Trophoblast cell (in vitro differentiated cells and primary cell): ENCODE measurements at regions not wholly inside any gene's neighbourhood (a gene's known extent, or its start where the extent isn't known, plus 50 kb on each side); places are given as distances from the start of the nearest gene placed in this dataset.
A peak's percentile ranks its signal among the peaks of the same experiment; 100 is the strongest.

Experiments used
- DNase-seq, 2 donors: peaks; one replicate each; pipeline ENCODE4 v3.0.0-alpha.2; 2016
- H2AFZ ChIP-seq: 2 replicates; pipeline ENCODE4 v1.6.1; 2013; ENCODE audit warnings: low read length, moderate library complexity, mild to moderate bottlenecking; ENCODE audit not compliant: insufficient read depth, poor library complexity
- H2AK5ac ChIP-seq: 2 replicates; pipeline ENCODE4 v1.6.1; 2013; ENCODE audit warnings: mild to moderate bottlenecking, low read length
- H2BK120ac ChIP-seq: 2 replicates; pipeline ENCODE4 v1.6.1; 2013; ENCODE audit warnings: low read length, mild to moderate bottlenecking, moderate library complexity; ENCODE audit not compliant: insufficient read depth, poor library complexity
- H2BK12ac ChIP-seq: 2 replicates; pipeline ENCODE4 v1.6.1; 2013; ENCODE audit warnings: mild to moderate bottlenecking, low read length, moderate library complexity
- H2BK5ac ChIP-seq: 2 replicates; pipeline ENCODE4 v1.6.1; 2013; ENCODE audit warnings: low read length, low read depth, moderate library complexity, mild to moderate bottlenecking; ENCODE audit not compliant: poor library complexity
- H3K14ac ChIP-seq: 2 replicates; pipeline ENCODE4 v1.6.1; 2013; ENCODE audit warnings: mild to moderate bottlenecking, low read length
- H3K18ac ChIP-seq: 2 replicates; pipeline ENCODE4 v1.6.1; 2013; ENCODE audit warnings: mild to moderate bottlenecking, low read length
- H3K23ac ChIP-seq: 2 replicates; pipeline ENCODE4 v1.6.1; 2013; ENCODE audit warnings: low read length
- H3K27ac ChIP-seq: 2 replicates; pipeline ENCODE4 v1.5.1; 2013; ENCODE audit warnings: low read depth, mild to moderate bottlenecking, inconsistent platforms, low read length, moderate library complexity
- H3K27me3 ChIP-seq: 2 replicates; pipeline ENCODE4 v1.6.1; 2013; ENCODE audit warnings: inconsistent platforms, mild to moderate bottlenecking, low read length, moderate library complexity; ENCODE audit not compliant: insufficient read depth
- H3K36me3 ChIP-seq, 2 experiments: 1 replicate in 1 of 2; 2 replicates in 1 of 2; pipeline ENCODE4 v1.6.1; 2013; ENCODE audit warnings: low read length in 2 of 2, mild to moderate bottlenecking in 2 of 2, moderate library complexity in 1 of 2; ENCODE audit not compliant: insufficient read depth in 2 of 2, control insufficient read depth in 1 of 2
- H3K4ac ChIP-seq: 2 replicates; pipeline ENCODE4 v1.6.1; 2013; ENCODE audit warnings: low read depth, mild to moderate bottlenecking, low read length, moderate library complexity
- H3K4me1 ChIP-seq, 2 experiments: 1 replicate in 1 of 2; 2 replicates in 1 of 2; pipeline ENCODE4 v1.6.1; 2013; ENCODE audit warnings: low read length in 2 of 2, mild to moderate bottlenecking in 2 of 2, moderate library complexity in 1 of 2; ENCODE audit not compliant: insufficient read depth in 2 of 2, control insufficient read depth in 1 of 2
- H3K4me2 ChIP-seq: 2 replicates; pipeline ENCODE4 v1.6.1; 2013; ENCODE audit warnings: inconsistent platforms, mild to moderate bottlenecking, low read length, moderate library complexity
- H3K4me3 ChIP-seq: 2 replicates; pipeline ENCODE4 v1.5.1; 2013; ENCODE audit warnings: mild to moderate bottlenecking, low read depth, low read length, inconsistent platforms
- H3K79me1 ChIP-seq: one replicate; pipeline ENCODE4 v1.6.1; 2013; ENCODE audit warnings: low read length
- H3K79me2 ChIP-seq: 2 replicates; pipeline ENCODE4 v1.6.1; 2013; ENCODE audit warnings: low read length, mild to moderate bottlenecking; ENCODE audit not compliant: control insufficient read depth, insufficient read depth, poor library complexity
- H3K9ac ChIP-seq: 2 replicates; pipeline ENCODE4 v1.6.1; 2013; ENCODE audit warnings: mild to moderate bottlenecking, low read length
- H3K9me3 ChIP-seq: 2 replicates; pipeline ENCODE4 v1.6.1; 2013; ENCODE audit warnings: low read depth, mild to moderate bottlenecking, control low read depth, inconsistent platforms, low read length; ENCODE audit not compliant: insufficient read depth
- H4K12ac ChIP-seq: 2 replicates; pipeline ENCODE4 v1.6.1; 2013; ENCODE audit warnings: low read depth, mild to moderate bottlenecking, low read length, moderate library complexity
- H4K8ac ChIP-seq: 2 replicates; pipeline ENCODE4 v1.6.1; 2013; ENCODE audit warnings: low read depth, mild to moderate bottlenecking, low read length, moderate library complexity
- H4K91ac ChIP-seq: one replicate; pipeline ENCODE4 v1.6.1; 2013; ENCODE audit warnings: low read depth, mild to moderate bottlenecking, low read length, moderate library complexity
- WGBS: extraction: QIAGEN DNeasy Blood & Tissue Kit; methylation state at CpG from one replicate; pipeline ENCODE4 v1.1.7; 2013; ENCODE audit warnings: missing lambda C conversion rate; ENCODE audit not compliant: insufficient read length, insufficient coverage; ENCODE audit errors: extremely low coverage; 5-methylcytosine and 5-hydroxymethylcytosine counted together

DNA sequence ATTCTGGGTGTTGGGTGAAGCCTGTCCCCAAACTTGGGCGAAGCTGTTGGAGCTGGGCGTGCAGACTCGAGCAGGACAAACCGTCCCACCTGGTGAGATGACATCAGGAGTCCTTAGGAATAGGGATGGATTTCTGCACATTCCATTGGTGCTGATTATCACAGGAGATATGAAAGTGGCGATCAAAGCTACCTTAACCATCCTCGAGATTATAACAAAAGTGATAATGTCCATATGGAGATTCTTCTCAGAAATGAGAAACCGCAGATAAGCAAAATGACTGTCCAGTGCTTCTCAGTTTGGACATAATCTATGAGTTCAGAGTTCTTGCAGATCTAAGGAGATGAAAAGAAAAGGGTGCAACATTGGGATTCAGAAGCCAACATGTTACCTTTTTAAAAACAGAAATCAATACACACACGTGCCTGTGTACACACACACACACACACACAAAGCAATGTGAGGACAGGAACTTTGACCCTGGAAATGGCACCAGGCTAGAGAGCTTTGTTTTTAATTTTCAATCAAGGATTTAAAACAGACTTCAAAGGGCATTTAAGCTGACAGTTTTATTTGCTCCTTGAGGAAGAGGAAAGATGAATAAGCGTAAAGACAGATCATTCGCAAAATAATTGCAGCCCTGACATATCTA lies 165.4 kb downstream of the CD83 start:
- no peak overlapping the region for H3K4me2 ChIP-seq
- no peak overlapping the region for H2BK12ac ChIP-seq
- H3K18ac ChIP-seq: no peak overlapping the region
- H3K27me3 ChIP-seq: no peaks in the 10 kb centered on the region
- H2BK5ac ChIP-seq: no peak overlapping the region
- H3K27ac ChIP-seq: no peak overlapping the region
- no peak overlapping the region for H3K4me3 ChIP-seq
- H3K9me3 ChIP-seq: no peaks in the 10 kb centered on the region
- H3K79me2 ChIP-seq: no peaks in the 10 kb centered on the region
- DNase-seq: peak; percentile 24 to 81
- no peaks in the 10 kb centered on the region for H3K79me1 ChIP-seq
- H2AK5ac ChIP-seq: no peak overlapping the region
- H4K91ac ChIP-seq: no peak overlapping the region
- H3K4me1 ChIP-seq: no peaks in the 10 kb centered on the region
- no peak overlapping the region for H4K12ac ChIP-seq
- no peak overlapping the region for H4K8ac ChIP-seq
- H3K36me3 ChIP-seq: no peaks in the 10 kb centered on the region
- H3K14ac ChIP-seq: no peak overlapping the region
- WGBS: no CpG with 5 or more reads among the region's 10 CpGs
- H3K23ac ChIP-seq: no peak overlapping the region
- no peak overlapping the region for H2AFZ ChIP-seq
- H3K9ac ChIP-seq: no peak overlapping the region
- no peak overlapping the region for H2BK120ac ChIP-seq
- no peak overlapping the region for H3K4ac ChIP-seq

DNA sequence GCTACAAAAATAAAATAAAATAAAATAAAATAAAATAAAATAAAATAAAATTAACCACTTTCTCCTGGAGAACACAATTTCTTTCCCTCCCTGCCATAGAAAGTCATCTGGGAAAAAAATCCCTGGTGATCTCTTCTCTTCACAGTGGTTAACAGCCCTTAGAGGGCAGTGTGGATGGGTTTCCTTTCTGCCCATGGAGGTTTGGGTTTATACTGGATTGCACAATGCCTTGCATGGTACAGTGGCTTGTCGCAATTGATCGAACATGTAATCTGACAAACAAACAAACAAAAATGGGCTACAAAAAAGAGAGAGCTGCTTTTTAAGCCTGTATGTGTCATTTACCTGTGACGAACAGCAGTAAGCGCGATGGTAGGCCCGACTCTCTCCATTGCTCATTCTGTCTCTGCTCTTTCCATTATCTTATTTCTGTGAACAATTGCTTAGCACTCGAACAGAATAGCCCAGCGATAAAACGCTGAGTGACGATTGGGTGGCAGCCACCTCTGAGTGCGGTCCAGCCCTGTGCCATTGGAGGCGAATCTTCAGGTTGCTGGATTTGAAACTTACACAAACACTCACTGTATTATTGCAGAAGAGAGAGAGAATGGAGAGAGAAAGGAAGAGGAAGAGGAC lies 166.1 kb downstream of the CD83 start:
- H3K4me1 ChIP-seq: no peaks in the 10 kb centered on the region
- whole genome bisulfite sequencing: no CpG with 5 or more reads among the region's 12 CpGs

DNA sequence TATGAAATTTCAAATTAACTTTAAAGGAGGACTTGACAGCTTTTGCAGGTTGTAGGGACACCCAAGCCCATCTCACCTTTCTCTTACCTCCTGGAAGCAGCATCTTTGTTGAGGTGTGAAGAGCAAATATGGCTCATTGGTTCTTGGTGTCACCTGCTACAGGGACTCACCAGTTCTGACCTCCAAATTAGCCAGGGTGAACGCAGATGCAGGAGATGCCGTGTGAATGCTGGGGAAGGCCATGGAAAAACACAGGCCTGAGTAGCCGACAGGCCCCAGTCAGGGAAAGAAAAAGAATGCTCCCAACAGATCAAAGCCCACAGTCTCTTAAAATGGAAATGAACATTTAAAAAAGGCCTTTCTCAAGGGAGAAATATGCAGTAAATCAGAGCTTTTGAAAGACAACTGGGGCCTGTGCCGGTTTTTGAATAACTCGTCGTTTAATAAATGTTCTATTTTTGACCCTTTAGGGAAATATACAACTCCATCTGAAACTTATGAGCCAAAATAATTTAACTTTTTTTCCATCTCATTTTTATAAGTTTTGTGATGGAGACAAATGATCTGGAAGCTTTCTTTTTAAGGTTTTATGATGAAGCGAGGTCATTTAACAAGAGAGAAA lies 167.5 kb downstream of the CD83 start:
- Histone ChIP-seq H4K91ac (no peak overlapping the region), H2BK5ac (no peak overlapping the region), H3K18ac (no peak overlapping the region), H3K9ac (no peak overlapping the region), H3K4me1 (no peaks in the 10 kb centered on the region), H2AFZ (no peak overlapping the region), H3K4me2 (no peak overlapping the region), H3K14ac (no peak overlapping the region), H2BK120ac (no peak overlapping the region), H4K8ac (no peak overlapping the region), H2BK12ac (no peak overlapping the region), H2AK5ac (no peak overlapping the region), H4K12ac (no peak overlapping the region), H3K4ac (no peak overlapping the region), H3K79me2 (no peaks in the 10 kb centered on the region), H3K4me3 (no peak overlapping the region), H3K9me3 (no peaks in the 10 kb centered on the region), H3K27me3 (no peaks in the 10 kb centered on the region), H3K36me3 (no peaks in the 10 kb centered on the region), H3K27ac (no peak overlapping the region), H3K23ac (no peak overlapping the region), H3K79me1 (no peaks in the 10 kb centered on the region)
- WGBS: no CpG with 5 or more reads among the region's 7 CpGs
- no peak for DNase-seq

More for the DNA sequence above, 166.1 kb downstream of the CD83 start:
- Histone ChIP-seq H3K79me2 (no peaks in the 10 kb centered on the region), H2AK5ac (no peak overlapping the region), H3K4ac (no peak overlapping the region), H2BK5ac (no peak overlapping the region), H2BK120ac (no peak overlapping the region), H3K14ac (no peak overlapping the region), H2AFZ (no peak overlapping the region), H3K18ac (no peak overlapping the region), H3K4me3 (no peak overlapping the region), H4K91ac (no peak overlapping the region), H4K12ac (no peak overlapping the region), H3K79me1 (no peaks in the 10 kb centered on the region), H3K9me3 (no peaks in the 10 kb centered on the region), H3K4me2 (no peak overlapping the region), H3K27ac (no peak overlapping the region), H4K8ac (no peak overlapping the region), H3K23ac (no peak overlapping the region), H3K27me3 (no peaks in the 10 kb centered on the region), H2BK12ac (no peak overlapping the region), H3K36me3 (no peaks in the 10 kb centered on the region), H3K9ac (no peak overlapping the region)
- DNase-seq: no peak

DNA sequence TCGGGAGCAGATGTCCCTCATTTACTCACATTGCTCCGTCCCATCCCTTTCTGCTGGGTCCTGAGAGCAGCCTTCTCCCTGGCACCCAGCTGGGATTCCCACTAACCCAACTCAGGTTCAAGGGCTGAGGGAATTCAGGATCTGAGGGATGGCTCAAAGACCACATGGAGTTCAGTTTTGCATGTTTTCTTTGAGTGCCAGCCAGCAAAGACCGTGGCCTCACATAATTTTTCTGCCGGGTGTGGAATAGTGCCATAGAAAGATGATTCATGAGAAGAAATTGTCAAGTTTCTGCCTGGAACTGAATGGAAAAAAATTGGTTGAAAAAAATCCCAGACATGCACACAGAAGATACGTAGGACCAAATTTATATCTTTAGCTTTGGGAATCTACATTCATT lies 168.6 kb downstream of the CD83 start:
- Histone ChIP-seq H4K12ac (no peak overlapping the region), H3K27ac (no peak overlapping the region), H4K91ac (no peak overlapping the region), H2AK5ac (no peak overlapping the region), H3K14ac (no peak overlapping the region), H3K79me1 (no peaks in the 10 kb centered on the region), H2BK5ac (no peak overlapping the region), H3K4me2 (no peak overlapping the region), H4K8ac (no peak overlapping the region), H3K9me3 (no peaks in the 10 kb centered on the region), H2AFZ (no peak overlapping the region), H3K23ac (no peak overlapping the region), H2BK12ac (no peak overlapping the region), H3K27me3 (no peaks in the 10 kb centered on the region), H3K18ac (no peak overlapping the region), H3K4me1 (no peaks in the 10 kb centered on the region), H3K9ac (no peak overlapping the region), H3K79me2 (no peaks in the 10 kb centered on the region), H3K4ac (no peak overlapping the region), H2BK120ac (no peak overlapping the region), H3K36me3 (no peaks in the 10 kb centered on the region), H3K4me3 (no peak overlapping the region)
- DNase-seq: peak in 1 of 2 donors; percentile 45
- no CpG with 5 or more reads among the region's 5 CpGs for WGBS
